K562 (cell line): ENCODE measurements at regions not wholly inside any gene's neighbourhood (a gene's known extent, or its start where the extent isn't known, plus 50 kb on each side); places are given as distances from the start of the nearest gene placed in this dataset.

ENCODE experiments used
- CTCF ChIP-seq, 3 experiments: IDR thresholded peaks in 2 of 3; conservative IDR thresholded peaks in 1 of 3; 2 replicates each; pipeline ENCODE4 v1.5.1; 2011 to 2012; ENCODE audit warnings: low read length in 3 of 3, mild to moderate bottlenecking in 3 of 3, control low read depth in 2 of 3, improper control_type of control experiment in 1 of 3, inconsistent platforms in 1 of 3, low read depth in 1 of 3, mixed read lengths in 1 of 3, moderate library complexity in 1 of 3; ENCODE audit not compliant: insufficient read depth in 2 of 3
- GABPA ChIP-seq: fragments of 200-800 bp; sonication (Bioruptor generic); conservative IDR thresholded peaks from 2 replicates; pipeline ENCODE4 v1.6.1; 2016; ENCODE audit warnings: low read depth, missing genetic modification characterization, missing compliant biosample characterization
- KAT7 ChIP-seq: sonication (generic); formaldehyde crosslinking; IDR thresholded peaks from 2 replicates; pipeline ENCODE4 v1.8.0; 2022; ENCODE audit warnings: missing genetic modification reagents, mild to moderate bottlenecking, borderline replicate concordance
- KDM1A ChIP-seq, 2 experiments: fragments of 450-650 bp; IDR thresholded peaks; 2 replicates each; pipeline ENCODE4 v1.6.1; 2016; ENCODE audit warnings: mild to moderate bottlenecking in 2 of 2
- MAX ChIP-seq: sonication (generic); formaldehyde crosslinking; IDR thresholded peaks from 2 replicates; pipeline ENCODE4 v1.9.0; 2022; ENCODE audit warnings: mild to moderate bottlenecking, missing genetic modification reagents
- MEF2A ChIP-seq: IDR thresholded peaks from 2 replicates; pipeline ENCODE4 v1.6.1; 2011; ENCODE audit warnings: low read depth, mild to moderate bottlenecking, low read length, moderate library complexity; ENCODE audit not compliant: control insufficient read depth
- SIN3A ChIP-seq, 2 experiments: fragments of 150-350 bp in 1 of 2; IDR thresholded peaks; 2 replicates each; pipeline ENCODE4 v1.6.1; 2011 to 2016; ENCODE audit warnings: borderline replicate concordance in 2 of 2, low read depth in 2 of 2, low read length in 2 of 2, mild to moderate bottlenecking in 2 of 2, moderate library complexity in 2 of 2; ENCODE audit not compliant: control insufficient read depth in 1 of 2

GRCh38 chr3:191105418-191105817 lies 93.6 kb upstream of the OSTN start:
- no peak for TF ChIP-seq KAT7 (CRISPR knock-in tag)
- no peak for TF ChIP-seq MEF2A
- no peak for TF ChIP-seq CTCF (IDR thresholded peaks at IDR 0.05 in 2 of 3, conservative IDR thresholded peaks at IDR 0.05 in 1 of 3; ENCODE audit: insufficient read depth in 2 of 3, low read depth in 1 of 3, low read length in 3 of 3)
- TF ChIP-seq SIN3A (IDR thresholded peaks at IDR 0.05; ENCODE audit: borderline replicate concordance in 2 of 2, control insufficient read depth in 1 of 2, low read depth in 2 of 2, low read length in 2 of 2), result no peak
- TF ChIP-seq GABPA (tag), result no peak
- no peak for TF ChIP-seq KDM1A (IDR thresholded peaks at IDR 0.05)
- TF ChIP-seq MAX, result no peak
